GM12892 (cell line): ENCODE measurements at regions not wholly inside any gene's neighbourhood (a gene's known extent, or its start where the extent isn't known, plus 50 kb on each side); places are given as distances from the start of the nearest gene placed in this dataset.

ENCODE experiments used
- DNase-seq: peaks from one replicate; pipeline ENCODE4 v3.0.0; 2011; ENCODE audit not compliant: insufficient read length
- FAIRE-seq: peaks from 2 replicates; lab custom pipeline; 2011; peaks lifted over from hg19 to GRCh38; lab: Jason Lieb, UNC
- POLR2A ChIP-seq: IDR thresholded peaks from 2 replicates; pipeline ENCODE4 v1.6.1; 2011; ENCODE audit warnings: low read depth, low read length, control low read depth
- POLR2AphosphoS5 ChIP-seq: IDR thresholded peaks from 2 replicates; pipeline ENCODE4 v1.6.1; 2011; ENCODE audit warnings: low read depth, low read length, control low read depth
- TAF1 ChIP-seq: IDR thresholded peaks from 2 replicates; pipeline ENCODE4 v1.6.1; 2011; ENCODE audit warnings: low read depth, mild to moderate bottlenecking, control low read depth, low read length, borderline replicate concordance

DNA sequence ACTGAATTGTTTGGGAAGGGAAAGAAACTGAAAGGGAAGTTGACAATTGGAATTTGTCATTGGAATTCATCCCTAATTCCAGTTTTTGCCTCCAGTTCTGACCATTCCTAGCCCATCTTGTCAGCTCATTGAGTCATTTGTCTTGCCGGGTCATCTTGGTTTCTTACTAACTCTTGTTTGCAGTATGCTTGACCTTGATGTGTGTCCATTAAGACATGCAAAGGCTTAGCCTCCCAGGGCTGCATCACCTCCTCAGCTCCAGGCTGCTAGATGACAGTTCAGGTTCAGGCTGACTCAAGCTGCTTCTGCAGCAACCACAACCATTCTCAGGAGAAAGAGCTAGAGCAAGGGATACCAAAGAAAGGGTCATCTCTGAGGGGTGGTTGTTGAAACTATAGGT is 151.3 kb upstream of the PTGFR start:
- DNase-seq = no peak
- TF ChIP-seq POLR2AphosphoS5 (no peak), TAF1 (no peak), POLR2A (no peak)
- FAIRE-seq = no peak

DNA sequence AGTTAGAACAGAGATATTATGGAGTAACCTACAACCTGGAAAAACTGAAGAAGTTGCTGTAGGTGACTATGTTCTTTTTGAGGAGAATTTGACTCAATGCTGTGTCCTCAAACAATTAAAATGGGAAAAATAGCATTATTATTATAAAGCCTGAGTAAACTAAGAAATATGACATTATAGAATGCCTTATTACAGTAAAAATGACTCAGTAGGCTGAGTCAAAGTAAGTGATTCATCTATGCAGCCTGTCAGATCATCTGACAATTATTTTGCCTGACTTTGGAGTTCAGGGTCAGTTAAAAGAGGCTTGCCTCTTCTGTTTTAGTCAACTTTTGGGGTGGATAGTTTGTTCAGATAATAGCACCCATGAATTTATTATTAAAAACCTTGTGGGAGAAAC is 150.8 kb upstream of the PTGFR start:
- no peak for FAIRE-seq
- TF ChIP-seq POLR2AphosphoS5 (no peak), TAF1 (no peak), POLR2A (no peak)
- DNase-seq = no peak

DNA sequence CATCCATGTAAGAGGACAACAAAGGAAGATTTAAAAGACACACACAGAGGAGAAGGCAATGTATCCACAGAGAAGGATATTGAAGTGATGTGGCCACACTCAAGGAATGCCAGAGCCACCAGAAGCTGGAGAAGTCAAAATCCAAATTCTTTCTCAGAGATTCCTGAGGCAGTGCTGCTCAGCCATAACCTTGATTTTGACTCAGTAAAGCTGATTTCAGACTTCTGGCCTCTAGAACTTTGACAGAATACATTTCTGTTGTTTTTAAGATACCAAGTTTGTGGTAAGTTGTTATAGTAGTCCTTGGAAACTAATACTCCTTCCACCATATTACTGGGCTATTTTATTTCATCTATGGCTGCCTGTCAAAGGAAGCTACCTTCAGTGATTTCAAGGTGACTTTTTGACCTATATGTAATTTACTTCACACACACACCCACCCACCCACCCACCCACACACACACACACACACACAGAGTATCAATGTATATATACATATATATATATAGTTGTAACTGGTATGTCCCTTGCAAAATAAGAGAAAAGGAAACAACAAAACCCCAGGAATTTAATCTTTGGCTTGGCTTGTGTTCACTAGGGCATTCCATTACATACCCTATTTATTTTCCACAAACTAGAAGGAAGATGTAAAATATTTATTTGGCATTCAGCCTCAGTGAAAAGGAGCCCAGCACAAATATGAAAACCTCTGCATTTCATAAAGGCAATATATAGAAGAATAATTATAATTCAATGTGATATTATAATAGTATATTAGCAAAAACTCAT is 142.1 kb upstream of the PTGFR start:
- FAIRE-seq (no peak), DNase-seq (no peak)
- no peak for TF ChIP-seq POLR2AphosphoS5
- no peak for TF ChIP-seq TAF1
- TF ChIP-seq POLR2A = no peak

DNA sequence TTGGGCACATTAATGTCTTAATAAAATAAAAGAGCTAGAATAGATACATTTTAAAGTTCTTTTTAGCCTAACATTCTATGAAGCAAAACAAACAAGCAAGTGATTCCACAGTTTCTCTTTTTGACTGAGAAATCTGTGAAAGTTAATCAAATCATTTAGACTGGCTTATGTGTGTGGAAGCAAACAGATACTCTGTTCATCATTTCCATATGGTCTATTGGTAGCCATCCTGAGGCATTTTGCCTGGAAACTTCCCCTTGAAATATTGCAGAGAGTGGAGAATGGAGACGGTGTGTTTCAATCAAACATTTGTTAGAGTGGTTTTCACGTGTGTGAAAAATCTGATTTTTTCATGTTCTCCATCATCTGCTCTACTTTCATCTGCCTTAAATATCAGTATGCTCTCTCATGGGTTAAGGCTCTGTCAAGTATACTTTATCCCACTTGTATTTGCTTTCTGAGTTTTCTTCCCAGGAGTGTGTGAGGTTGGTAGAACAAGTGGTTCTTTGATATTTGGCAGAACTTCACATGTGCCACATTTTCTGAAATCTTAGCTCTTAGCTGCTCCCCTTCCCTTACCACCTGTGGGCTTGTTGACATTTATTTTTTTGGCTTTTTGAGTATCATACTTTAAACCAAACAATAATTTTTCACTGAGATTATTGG is 139.1 kb upstream of the PTGFR start:
- DNase-seq = no peak
- no peak for FAIRE-seq

DNA sequence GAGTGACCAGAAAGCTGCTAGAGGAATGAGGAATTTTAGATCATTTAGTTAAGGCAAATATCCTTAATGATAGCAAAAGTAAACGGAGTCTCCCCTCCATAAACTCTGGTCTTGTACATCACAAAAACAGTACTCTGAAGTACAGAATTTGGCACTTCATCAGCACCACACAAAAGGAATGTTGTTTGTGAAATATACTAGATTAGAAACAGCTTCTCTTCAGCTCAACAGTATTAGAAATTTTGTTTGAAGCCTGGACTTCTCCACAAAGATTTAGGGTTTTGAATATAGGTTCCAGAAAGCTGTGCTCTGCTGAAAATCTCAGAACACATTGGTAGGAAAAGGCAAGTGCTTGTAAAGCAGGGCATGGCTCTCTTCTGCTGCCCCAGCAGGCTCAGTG is 135.1 kb upstream of the PTGFR start:
- FAIRE-seq (no peak), DNase-seq (no peak)
- TF ChIP-seq POLR2AphosphoS5 = no peak
- no peak for TF ChIP-seq POLR2A
- TF ChIP-seq TAF1 = no peak

More for the DNA sequence above, 139.1 kb upstream of the PTGFR start:
- no peak for TF ChIP-seq TAF1
- no peak for TF ChIP-seq POLR2AphosphoS5
- no peak for TF ChIP-seq POLR2A

DNA sequence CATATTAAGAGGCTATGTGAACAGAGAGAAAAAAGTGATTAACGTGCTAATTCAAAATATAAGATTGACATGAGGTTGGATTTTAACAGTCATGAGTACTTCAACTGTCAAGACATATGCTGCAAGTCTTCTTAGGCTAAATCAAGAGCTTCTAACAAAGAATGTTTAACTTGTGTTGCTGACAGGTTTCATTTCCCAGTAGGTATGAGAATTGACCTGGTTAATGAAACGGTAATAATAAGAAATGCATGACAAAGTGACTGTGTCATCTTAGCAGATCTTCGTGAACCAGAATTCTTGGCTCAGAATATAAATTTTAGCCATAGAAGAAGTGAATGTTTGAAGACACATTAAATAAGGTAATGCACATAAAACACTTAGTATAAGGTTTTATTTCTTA is 132.6 kb upstream of the PTGFR start:
- no peak for DNase-seq
- no peak for FAIRE-seq
- TF ChIP-seq POLR2A (no peak), POLR2AphosphoS5 (no peak)

DNA sequence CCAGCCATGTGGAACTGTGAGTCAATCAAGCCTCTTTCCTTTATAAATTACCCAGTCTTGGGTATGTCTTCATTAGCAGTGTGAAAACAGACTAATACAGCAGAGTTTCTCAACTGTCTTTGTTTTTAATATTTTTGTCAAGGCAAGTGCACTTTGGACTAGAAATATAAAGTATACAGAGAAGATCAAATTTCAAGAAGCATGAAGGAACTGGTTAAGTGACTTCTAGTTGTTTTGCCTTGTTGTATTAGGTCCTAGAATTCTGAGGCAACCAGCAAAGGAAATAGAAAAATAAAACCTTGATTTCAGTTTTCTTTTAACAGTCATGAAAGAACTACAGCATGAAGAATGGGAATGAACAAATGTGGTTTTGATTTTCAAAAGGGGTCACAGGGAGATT is 131.1 kb upstream of the PTGFR start:
- FAIRE-seq (no peak), DNase-seq (no peak)
- TF ChIP-seq POLR2A (no peak), POLR2AphosphoS5 (no peak), TAF1 (no peak)

DNA sequence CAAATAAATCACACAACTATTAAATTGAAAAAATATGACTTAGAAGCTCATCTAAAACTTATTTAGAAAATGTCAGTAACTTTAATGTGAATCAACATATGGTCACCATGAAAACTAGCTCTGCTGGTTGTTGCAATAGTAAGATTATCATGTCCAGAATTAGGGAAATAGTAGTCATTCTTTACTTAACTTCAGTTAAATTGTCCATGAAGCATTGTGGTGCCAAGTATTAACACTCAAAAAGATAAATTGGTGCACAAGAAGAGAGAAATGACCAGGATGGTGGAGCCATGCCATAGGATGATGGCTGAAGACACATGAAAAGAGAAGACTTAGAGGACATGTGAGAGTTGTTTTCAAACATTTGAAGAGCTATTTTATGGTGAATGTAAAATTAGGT is 130.2 kb upstream of the PTGFR start:
- DNase-seq (no peak), FAIRE-seq (no peak)
- no peak for TF ChIP-seq POLR2AphosphoS5
- no peak for TF ChIP-seq TAF1
- TF ChIP-seq POLR2A = no peak

DNA sequence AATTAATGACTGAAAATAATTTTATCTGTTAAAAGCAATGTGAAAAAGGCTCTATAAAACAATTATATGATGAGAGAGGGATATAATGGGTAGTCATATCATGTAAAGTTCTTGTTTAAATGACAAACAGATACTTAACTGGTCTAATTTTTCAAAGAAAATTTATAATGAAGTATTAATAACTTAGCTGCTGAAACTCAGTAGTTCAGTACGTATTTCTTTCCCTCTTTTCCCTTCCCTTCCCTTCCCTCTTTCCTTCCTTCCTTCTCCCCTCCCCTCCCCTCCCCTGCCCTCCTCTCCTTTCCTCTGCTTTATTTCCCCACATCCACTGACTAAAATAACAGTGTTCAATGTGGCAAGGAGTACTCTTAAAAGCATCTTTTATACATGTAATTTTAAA is 123.1 kb upstream of the PTGFR start:
- TF ChIP-seq TAF1 (no peak), POLR2A (no peak), POLR2AphosphoS5 (no peak)
- no peak for DNase-seq
- FAIRE-seq = no peak

DNA sequence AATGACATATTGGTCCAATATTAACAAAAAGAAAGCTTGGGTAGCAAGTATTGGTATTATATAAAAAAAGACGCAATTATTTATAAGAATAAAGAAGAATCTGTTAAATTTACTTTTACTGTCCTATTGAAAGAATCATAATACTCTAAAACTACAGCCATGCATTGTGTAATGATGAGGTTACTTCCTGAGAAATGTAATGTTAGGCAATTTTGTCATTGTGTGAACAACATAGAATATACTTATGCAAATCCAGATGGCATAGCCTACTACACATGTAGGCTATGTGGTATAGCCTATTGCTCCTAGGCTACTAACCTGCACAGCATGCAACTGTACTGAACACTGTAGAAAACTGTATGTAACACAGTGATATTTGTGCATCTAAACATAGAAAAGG is 121.2 kb upstream of the PTGFR start:
- DNase-seq = no peak
- FAIRE-seq = no peak
- TF ChIP-seq TAF1 (no peak), POLR2AphosphoS5 (no peak), POLR2A (no peak)

DNA sequence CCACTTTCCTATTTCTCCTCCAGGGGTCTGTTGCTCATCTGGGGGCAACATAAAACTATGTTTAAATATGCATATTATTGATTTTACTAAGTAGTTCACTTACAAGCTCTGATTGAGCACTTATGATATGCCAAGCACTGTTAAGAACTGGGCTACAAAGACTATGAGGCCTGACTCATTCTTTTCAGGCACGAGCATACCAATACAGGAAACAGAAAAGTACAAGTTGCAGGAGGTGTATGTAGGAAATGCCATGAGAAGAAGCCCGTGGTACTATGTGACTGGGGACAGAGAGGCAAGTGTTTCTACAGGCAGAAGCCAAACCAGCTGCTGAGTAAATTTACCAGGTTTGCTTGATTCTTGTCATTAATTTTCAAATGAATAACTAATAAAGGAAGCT is 120.4 kb upstream of the PTGFR start:
- no peak for FAIRE-seq
- TF ChIP-seq TAF1 (no peak), POLR2AphosphoS5 (no peak), POLR2A (no peak)
- no peak for DNase-seq
